AG10803 (cell line): ENCODE measurements at regions not wholly inside any gene's neighbourhood (a gene's known extent, or its start where the extent isn't known, plus 50 kb on each side); places are given as distances from the start of the nearest gene placed in this dataset.

Experiments
- DNase-seq: peaks from one replicate; pipeline ENCODE4 v3.0.0; 2010; ENCODE audit warnings: low read depth
- H3K4me3 ChIP-seq: 2 replicates; pipeline ENCODE4 v1.5.1; 2011; ENCODE audit warnings: mild to moderate bottlenecking, low read length, control low read depth
- TF ChIP-seq, protein P1 (sequence below): conservative IDR thresholded peaks from 2 replicates; pipeline ENCODE4 v1.5.1; 2011; ENCODE audit warnings: mild to moderate bottlenecking, low read length, control low read depth, inconsistent platforms

DNA sequence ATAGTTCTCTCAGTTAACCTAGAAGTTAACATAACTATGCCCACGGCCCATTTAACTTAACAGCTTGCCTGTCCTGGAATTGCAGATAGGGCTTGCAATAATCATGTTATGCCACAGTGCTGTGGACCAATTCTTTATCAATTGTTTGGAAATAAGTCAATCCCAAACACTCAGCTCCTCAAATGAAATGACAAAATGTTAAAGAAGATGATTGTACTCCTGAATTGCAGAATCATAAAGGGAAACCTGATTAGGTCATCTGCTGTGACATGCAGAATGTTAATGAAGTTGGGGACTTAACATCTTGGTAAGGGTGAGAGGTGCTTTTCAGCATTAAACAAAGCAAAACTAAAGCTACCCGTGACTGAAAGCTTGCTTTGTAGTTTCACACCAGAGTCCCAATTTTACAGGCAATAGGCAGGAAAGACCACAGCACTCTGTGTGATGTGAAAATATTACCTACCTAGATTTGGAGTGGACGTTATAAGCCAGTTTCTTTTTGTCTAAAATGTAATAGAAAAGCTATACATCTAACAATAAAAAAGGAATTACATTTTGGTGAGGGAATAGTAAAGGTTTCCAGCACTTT, 364.0 kb downstream of the GPD2 start:
- H3K4me3 ChIP-seq = no peak overlapping the region
- TF ChIP-seq, protein P1, sequence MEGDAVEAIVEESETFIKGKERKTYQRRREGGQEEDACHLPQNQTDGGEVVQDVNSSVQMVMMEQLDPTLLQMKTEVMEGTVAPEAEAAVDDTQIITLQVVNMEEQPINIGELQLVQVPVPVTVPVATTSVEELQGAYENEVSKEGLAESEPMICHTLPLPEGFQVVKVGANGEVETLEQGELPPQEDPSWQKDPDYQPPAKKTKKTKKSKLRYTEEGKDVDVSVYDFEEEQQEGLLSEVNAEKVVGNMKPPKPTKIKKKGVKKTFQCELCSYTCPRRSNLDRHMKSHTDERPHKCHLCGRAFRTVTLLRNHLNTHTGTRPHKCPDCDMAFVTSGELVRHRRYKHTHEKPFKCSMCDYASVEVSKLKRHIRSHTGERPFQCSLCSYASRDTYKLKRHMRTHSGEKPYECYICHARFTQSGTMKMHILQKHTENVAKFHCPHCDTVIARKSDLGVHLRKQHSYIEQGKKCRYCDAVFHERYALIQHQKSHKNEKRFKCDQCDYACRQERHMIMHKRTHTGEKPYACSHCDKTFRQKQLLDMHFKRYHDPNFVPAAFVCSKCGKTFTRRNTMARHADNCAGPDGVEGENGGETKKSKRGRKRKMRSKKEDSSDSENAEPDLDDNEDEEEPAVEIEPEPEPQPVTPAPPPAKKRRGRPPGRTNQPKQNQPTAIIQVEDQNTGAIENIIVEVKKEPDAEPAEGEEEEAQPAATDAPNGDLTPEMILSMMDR = no peak
- no peak for DNase-seq

DNA sequence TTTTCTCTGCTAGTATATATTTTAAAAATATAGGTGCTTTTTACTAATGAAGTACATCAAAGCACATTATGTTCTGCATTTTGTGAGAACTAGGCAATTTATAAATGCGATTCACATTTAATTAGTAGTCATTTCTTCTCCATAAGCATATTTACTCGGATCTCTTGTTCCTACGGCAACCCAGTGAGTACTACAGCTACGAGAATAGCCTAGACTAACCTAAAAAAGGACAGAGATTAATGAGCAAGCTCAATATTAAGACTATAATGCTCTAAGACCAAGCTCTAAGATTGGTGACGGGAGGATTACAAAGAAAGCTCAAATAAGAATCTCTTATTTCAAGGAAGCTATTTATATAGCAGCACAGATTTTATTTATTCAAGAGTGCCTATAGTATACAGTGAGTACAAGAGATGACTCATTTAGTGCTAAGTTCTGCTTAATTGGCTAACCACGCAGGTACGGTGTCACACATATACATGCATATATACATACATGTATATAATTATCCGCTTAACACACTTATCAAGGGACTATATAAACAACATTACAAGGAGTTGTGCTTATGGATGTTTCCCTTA, 364.7 kb downstream of the GPD2 start:
- H3K4me3 ChIP-seq = no peak overlapping the region
- TF ChIP-seq, protein P1 = no peak
- DNase-seq = no peak

DNA sequence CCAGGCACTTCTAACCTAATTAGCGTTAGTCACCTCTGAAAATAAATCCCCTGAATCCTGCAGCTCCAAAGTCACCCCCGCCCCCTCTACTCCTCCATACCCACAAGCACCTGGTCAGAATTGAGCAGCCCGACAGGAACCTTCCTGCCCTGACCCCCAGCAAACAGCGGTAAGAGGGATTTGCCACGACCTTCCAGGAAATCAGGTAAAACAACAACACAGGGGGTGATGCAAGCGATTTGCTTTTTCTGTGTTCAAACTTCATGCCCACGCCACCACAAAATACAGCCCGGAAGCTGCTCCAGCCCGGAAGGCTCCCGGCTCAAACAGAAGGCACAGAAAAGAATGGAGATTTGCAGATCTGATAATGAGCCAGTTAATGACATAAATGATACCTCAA, 367.1 kb downstream of the GPD2 start:
- DNase-seq = no peak
- TF ChIP-seq, protein P1 = no peak
- H3K4me3 ChIP-seq = no peak overlapping the region

DNA sequence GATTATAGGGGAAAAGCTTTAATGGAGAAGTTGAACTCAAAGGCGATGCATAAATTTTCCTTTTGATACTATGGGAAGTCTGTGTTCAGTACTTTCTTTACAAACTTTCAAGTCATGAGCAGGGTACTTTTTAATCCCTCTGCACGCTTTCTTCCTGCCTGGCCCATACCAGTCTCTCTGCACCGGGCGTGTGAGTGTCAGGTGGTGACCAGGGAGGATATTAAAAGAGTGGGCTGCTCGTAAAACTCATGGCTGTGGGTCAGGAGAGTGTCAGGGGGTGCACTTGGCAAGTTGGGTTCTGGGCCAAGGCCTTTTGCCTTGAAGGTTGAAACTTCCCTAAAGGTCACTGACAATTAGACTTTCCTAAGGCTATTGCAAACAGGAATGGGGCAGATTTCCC, 367.8 kb downstream of the GPD2 start:
- DNase-seq = no peak
- TF ChIP-seq, protein P1 = no peak
- H3K4me3 ChIP-seq = no peak overlapping the region

DNA sequence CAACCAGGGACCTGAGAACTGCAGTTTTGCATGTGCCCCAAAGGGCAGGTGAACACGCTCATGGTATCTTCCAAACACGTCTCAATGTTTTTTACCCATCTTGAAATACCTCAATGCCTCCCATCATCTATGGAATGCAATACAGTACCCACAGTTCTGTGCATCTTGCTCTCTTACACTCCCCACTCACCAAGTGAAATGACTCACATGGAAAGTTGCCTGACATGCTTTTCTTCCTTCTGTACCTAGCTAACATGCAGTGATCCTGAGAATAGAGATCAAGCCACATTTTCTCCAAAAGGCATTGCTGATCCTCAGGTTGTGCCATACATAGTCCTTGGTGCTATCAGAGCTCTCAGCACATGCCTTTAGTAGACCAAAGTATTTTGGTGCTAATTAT, 373.9 kb downstream of the GPD2 start:
- no peak overlapping the region for H3K4me3 ChIP-seq
- no peak for DNase-seq
- TF ChIP-seq, protein P1 = no peak

DNA sequence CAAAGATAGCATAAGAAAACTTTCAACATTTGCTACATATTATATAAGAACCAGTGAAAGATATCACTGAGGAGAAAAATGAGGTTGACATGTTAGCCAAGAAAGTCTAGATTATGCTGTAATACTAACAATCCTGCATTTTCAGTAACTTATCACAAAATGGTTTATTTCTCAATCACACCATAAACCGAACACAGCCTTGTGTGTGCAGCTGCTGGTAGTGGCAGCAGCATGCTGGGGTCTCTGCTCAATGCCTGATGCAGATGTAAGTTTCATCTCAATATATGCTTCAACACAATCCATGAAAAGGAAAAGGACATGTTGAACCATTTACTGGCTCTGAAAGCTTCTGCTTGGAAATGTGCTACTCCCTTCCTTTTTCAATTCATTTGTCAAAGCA, 376.3 kb downstream of the GPD2 start:
- H3K4me3 ChIP-seq = no peak overlapping the region
- TF ChIP-seq, protein P1 = no peak
- no peak for DNase-seq

DNA sequence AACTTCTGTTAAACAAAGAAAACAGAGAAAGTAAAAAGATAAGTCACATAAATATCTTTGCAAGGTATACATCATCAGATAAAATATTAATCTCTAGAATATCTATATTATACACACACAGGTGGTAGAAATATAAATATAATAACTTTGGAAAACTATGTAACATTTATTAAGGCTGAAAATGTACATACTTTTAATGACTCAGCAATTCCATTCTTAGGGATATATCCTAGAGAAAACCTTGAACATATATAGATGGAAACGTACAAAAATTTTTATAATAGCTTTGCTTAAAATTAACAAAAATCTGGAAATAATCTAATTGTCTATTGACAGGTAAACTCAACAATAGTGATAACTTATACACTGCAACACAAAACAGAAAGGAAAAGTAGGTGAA, 381.3 kb downstream of the GPD2 start:
- DNase-seq = no peak
- TF ChIP-seq, protein P1 = no peak
- no peak overlapping the region for H3K4me3 ChIP-seq
